ENCODE measurements at regions not wholly inside any gene's neighbourhood (a gene's known extent, or its start where the extent isn't known, plus 50 kb on each side); places are given as distances from the start of the nearest gene placed in this dataset.

GRCh38 chr3:29092348-29092747 lies 188.5 kb upstream of the RBMS3 start:
- no peak for TF ChIP-seq CTCF (IDR thresholded peaks at IDR 0.05; ENCODE audit: low read depth, low read length, missing control alignments)
- no peak overlapping the region for H3K4me3 ChIP-seq (replicated peaks; ENCODE audit: low read depth, low read length)
- DNase-seq (ENCODE audit: extremely low read depth, low read depth), result no peak

GRCh38 chr3:29099296-29099695 lies 181.6 kb upstream of the RBMS3 start:
- DNase-seq (ENCODE audit: extremely low read depth, low read depth), result no peak
- no peak overlapping the region for H3K4me3 ChIP-seq (replicated peaks; ENCODE audit: low read depth, low read length)
- no peak for TF ChIP-seq CTCF (IDR thresholded peaks at IDR 0.05; ENCODE audit: low read depth, low read length, missing control alignments)

- no peak for TF ChIP-seq CTCF (IDR thresholded peaks at IDR 0.05; ENCODE audit: low read depth, low read length, missing control alignments)
- H3K4me3 ChIP-seq (replicated peaks; ENCODE audit: low read depth, low read length), result no peak overlapping the region
- no peak for DNase-seq (ENCODE audit: extremely low read depth, low read depth)
These were observed 181.1 kb upstream of the RBMS3 start for GRCh38 chr3:29099775-29100174.

- DNase-seq (ENCODE audit: extremely low read depth, low read depth), result no peak
- no peak overlapping the region for H3K4me3 ChIP-seq (replicated peaks; ENCODE audit: low read depth, low read length)
- TF ChIP-seq CTCF (IDR thresholded peaks at IDR 0.05; ENCODE audit: low read depth, low read length, missing control alignments), result no peak
These were observed 180.6 kb upstream of the RBMS3 start for GRCh38 chr3:29100292-29100691.

- H3K4me3 ChIP-seq (replicated peaks; ENCODE audit: low read depth, low read length), result no peak overlapping the region
- no peak for DNase-seq (ENCODE audit: extremely low read depth, low read depth)
- no peak for TF ChIP-seq CTCF (IDR thresholded peaks at IDR 0.05; ENCODE audit: low read depth, low read length, missing control alignments)
These were observed 152.9 kb upstream of the RBMS3 start for GRCh38 chr3:29128001-29128400.

GRCh38 chr3:29137601-29138000 lies 143.3 kb upstream of the RBMS3 start:
- TF ChIP-seq CTCF (IDR thresholded peaks at IDR 0.05; ENCODE audit: low read depth, low read length, missing control alignments), result no peak
- DNase-seq (ENCODE audit: extremely low read depth, low read depth), result no peak
- no peak overlapping the region for H3K4me3 ChIP-seq (replicated peaks; ENCODE audit: low read depth, low read length)

GRCh38 chr3:29138171-29138570 lies 142.7 kb upstream of the RBMS3 start:
- H3K4me3 ChIP-seq (replicated peaks; ENCODE audit: low read depth, low read length), result no peak overlapping the region
- TF ChIP-seq CTCF (IDR thresholded peaks at IDR 0.05; ENCODE audit: low read depth, low read length, missing control alignments), result no peak
- DNase-seq (ENCODE audit: extremely low read depth, low read depth), result no peak

All from HFF-Myc (cell line).